Epithelial cell of proximal tubule (primary cell): ENCODE measurements at regions not wholly inside any gene's neighbourhood (a gene's known extent, or its start where the extent isn't known, plus 50 kb on each side); places are given as distances from the start of the nearest gene placed in this dataset.

Experiments
- DNase-seq: peaks from one replicate; pipeline ENCODE4 v3.0.0-alpha.2; 2011; ENCODE audit warnings: low read depth
- H3K4me3 ChIP-seq: 2 replicates; pipeline ENCODE4 v1.5.1; 2011; ENCODE audit warnings: low read depth, mild to moderate bottlenecking, low read length
- TF ChIP-seq, protein P1 (sequence below): conservative IDR thresholded peaks from 2 replicates; pipeline ENCODE4 v1.5.1; 2012; ENCODE audit warnings: low read depth, mild to moderate bottlenecking, low read length

DNA sequence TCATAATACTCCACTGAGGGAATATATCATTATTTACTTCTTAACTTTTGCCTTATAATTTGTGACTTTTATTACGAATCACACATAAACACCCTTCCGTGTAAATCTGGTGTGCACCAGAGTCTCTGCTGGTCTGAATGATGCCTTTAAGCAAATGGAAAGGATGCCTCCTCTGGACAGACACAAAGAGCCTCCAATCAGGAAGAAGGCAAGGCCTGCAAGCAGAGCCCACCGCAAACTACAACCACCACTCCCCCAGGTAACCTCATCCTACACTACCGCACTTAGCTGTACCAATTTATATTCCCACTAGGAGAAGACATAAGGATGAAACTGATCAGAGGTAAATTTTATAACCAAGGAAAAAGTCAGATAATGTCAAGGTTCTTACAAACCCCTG is 137.6 kb downstream of the KLF12 start:
- DNase-seq, result no peak
- H3K4me3 ChIP-seq, result no peak overlapping the region
- TF ChIP-seq, protein P1, sequence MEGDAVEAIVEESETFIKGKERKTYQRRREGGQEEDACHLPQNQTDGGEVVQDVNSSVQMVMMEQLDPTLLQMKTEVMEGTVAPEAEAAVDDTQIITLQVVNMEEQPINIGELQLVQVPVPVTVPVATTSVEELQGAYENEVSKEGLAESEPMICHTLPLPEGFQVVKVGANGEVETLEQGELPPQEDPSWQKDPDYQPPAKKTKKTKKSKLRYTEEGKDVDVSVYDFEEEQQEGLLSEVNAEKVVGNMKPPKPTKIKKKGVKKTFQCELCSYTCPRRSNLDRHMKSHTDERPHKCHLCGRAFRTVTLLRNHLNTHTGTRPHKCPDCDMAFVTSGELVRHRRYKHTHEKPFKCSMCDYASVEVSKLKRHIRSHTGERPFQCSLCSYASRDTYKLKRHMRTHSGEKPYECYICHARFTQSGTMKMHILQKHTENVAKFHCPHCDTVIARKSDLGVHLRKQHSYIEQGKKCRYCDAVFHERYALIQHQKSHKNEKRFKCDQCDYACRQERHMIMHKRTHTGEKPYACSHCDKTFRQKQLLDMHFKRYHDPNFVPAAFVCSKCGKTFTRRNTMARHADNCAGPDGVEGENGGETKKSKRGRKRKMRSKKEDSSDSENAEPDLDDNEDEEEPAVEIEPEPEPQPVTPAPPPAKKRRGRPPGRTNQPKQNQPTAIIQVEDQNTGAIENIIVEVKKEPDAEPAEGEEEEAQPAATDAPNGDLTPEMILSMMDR, result no peak

DNA sequence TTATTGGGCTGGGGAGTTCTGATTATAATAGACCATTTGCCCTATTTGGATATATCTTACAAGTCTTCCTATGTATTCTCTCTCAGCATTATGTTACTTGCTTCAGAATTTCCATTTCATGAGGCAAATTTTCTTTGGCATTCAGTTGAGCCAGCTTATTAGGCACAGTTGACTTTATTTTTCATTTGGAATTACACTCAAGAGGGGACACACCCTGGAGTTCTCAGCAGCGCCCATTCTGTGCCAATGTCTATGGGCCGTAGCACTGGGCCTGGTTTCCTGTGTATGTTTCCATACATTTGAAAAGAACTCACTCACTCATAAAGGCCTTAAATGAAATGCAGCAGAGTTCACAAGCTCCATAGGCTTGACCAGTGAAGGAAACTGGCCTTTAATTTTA is 138.5 kb downstream of the KLF12 start:
- H3K4me3 ChIP-seq, result no peak overlapping the region
- no peak for DNase-seq
- TF ChIP-seq, protein P1, result no peak

DNA sequence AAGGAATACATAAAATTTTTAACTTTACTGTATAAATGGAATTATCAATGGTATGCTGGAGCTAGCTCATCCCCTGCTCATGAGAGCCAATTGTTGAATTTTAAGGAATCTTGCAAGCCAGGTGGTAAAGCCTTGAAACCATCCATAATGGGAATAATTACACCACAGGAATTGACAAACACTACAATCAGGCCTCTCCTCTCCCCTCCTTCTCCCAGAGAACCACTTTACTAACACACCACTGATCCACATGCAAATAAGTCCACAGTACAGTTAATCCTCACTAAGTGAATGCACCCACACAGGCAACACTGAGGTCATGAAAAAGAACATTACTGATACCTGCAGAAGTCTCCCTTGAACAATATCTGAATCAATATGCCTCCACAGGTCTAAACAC is 140.5 kb downstream of the KLF12 start:
- no peak overlapping the region for H3K4me3 ChIP-seq
- TF ChIP-seq, protein P1, result no peak
- no peak for DNase-seq

DNA sequence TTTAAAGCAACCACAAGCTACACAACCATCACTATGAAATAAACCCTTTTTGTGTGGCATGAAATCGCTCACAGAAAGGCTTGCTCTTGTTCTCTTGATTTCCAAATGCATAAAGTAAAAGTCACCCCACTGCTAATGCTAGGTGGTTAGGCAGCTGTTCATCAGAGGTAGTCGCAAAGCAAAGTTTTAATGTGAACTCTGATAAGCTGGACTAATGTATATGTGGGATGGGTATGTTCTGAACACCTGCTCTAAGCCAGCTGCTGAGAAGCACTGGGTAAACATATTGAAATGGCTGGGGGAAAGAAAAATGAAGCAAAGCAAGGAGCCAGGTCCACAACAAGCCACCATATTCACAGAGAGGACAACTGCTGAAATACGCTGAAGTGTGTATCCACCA is 142.3 kb downstream of the KLF12 start:
- no peak for DNase-seq
- TF ChIP-seq, protein P1, result no peak
- H3K4me3 ChIP-seq, result no peak overlapping the region

DNA sequence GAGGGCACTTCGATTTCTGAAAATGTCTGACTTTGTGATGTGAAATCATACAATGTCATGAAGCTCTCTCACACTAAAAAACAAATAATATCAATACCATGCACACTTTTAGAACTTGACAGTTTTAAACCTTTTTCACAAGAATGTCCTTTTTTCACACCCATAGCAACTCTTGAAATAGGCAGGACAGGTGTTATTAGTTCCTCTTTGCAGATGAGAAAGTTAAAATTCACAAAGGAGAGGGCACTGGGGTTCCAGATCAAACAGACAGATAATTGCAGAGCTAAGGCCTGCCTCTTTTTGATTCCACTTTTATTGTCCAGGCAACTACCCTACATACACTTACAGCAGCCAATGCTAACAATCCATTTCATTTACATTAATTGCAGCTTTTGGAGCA is 142.8 kb downstream of the KLF12 start:
- TF ChIP-seq, protein P1, result no peak
- no peak for DNase-seq
- no peak overlapping the region for H3K4me3 ChIP-seq

DNA sequence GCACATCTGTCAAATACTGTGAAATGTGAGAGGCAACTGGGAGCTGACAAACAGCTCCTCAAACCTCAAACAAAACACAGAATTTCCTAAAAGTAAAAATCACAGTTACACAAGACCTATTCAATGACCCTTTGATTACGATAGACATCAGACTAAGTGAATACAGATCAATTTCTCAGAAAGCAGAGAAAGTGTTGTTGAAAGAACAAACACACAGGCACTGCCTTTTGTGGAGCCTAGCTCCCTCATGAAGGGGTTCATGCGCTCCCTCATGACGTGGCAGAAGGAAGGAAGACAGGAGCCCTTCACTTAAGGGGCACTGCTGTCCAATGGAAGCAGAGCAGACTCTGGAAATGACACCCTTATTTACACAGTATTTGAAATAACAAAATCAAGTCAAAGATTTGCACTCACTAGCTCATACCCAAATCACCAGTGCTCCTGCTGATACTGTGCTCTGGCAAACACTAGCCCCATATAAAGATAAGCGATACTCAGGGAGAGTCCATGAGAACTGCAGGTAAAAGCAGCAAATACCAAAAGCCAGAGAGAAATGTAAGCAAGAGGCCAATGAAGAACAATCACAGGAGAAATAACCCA is 144.9 kb downstream of the KLF12 start:
- TF ChIP-seq, protein P1, result no peak
- no peak overlapping the region for H3K4me3 ChIP-seq
- no peak for DNase-seq

DNA sequence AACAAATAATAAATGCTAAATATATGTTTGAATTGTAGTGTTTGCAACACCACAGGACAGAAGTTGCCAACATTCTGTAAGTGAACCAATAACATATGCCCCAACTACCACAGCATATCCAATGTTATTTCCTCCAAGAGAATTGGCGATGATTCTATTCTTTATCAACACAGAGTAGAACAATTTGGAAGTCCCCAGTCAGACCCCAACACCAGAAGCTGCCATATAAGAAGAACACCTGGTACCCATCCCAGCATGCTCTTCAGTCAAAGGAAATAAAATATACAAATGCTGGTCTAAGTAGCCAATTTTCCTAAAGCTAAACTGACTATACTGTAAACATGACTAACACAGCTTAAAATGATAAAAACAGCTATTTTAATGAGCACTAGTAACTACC is 145.7 kb downstream of the KLF12 start:
- DNase-seq, result no peak
- TF ChIP-seq, protein P1, result no peak
- H3K4me3 ChIP-seq, result no peak overlapping the region
